Loucy (cell line): ENCODE measurements at regions not wholly inside any gene's neighbourhood (a gene's known extent, or its start where the extent isn't known, plus 50 kb on each side); places are given as distances from the start of the nearest gene placed in this dataset.

Experiments used
- H2AFZ ChIP-seq: fragments of 200-600 bp; sonication (generic); 2 replicates; pipeline ENCODE4 v1.6.0; 2016; ENCODE audit warnings: antibody characterized with exemption, mild to moderate bottlenecking, low read length, moderate library complexity
- H3F3A ChIP-seq: fragments of 200-600 bp; 2 replicates; pipeline ENCODE4 v1.6.0; 2016; ENCODE audit warnings: antibody characterized with exemption, low read depth, mild to moderate bottlenecking
- H3K27me3 ChIP-seq: fragments of 200-600 bp; sonication (generic); 2 replicates; pipeline ENCODE4 v1.6.1; 2014; ENCODE audit warnings: low read length, mild to moderate bottlenecking; ENCODE audit not compliant: insufficient read depth, poor library complexity, severe bottlenecking
- H3K36me3 ChIP-seq: fragments of 200-600 bp; sonication (generic); 2 replicates; pipeline ENCODE4 v1.6.1; 2016; ENCODE audit warnings: low read length; ENCODE audit not compliant: insufficient read depth
- H3K4me1 ChIP-seq: fragments of 200-600 bp; sonication (generic); 2 replicates; pipeline ENCODE4 v1.5.1; 2014; ENCODE audit warnings: low read length, mild to moderate bottlenecking; ENCODE audit not compliant: insufficient read depth, poor library complexity, severe bottlenecking
- H3K4me2 ChIP-seq: fragments of 200-600 bp; sonication (generic); 2 replicates; pipeline ENCODE4 v1.6.0; 2014; ENCODE audit warnings: antibody characterized with exemption, low read length, low read depth, mild to moderate bottlenecking; ENCODE audit not compliant: poor library complexity, severe bottlenecking
- H3K4me3 ChIP-seq: fragments of 200-600 bp; sonication (generic); 2 replicates; pipeline ENCODE4 v1.5.1; 2014; ENCODE audit warnings: low read length, mild to moderate bottlenecking, mixed read lengths; ENCODE audit not compliant: poor library complexity, severe bottlenecking
- H3K79me2 ChIP-seq: fragments of 200-600 bp; sonication (generic); 2 replicates; pipeline ENCODE4 v1.6.1; 2014; ENCODE audit warnings: low read length; ENCODE audit not compliant: insufficient read depth
- H3K9ac ChIP-seq: fragments of 200-600 bp; sonication (generic); 2 replicates; pipeline ENCODE4 v1.6.0; 2014; ENCODE audit warnings: mild to moderate bottlenecking, low read depth, low read length, moderate library complexity; ENCODE audit not compliant: poor library complexity, severe bottlenecking
- H3K9me2 ChIP-seq: fragments of 200-600 bp; sonication (generic); replicated peaks from 2 replicates; pipeline ENCODE4 v1.6.1; 2016; ENCODE audit warnings: low read depth, low read length, mixed read lengths
- H3K9me3 ChIP-seq: fragments of 200-600 bp; sonication (generic); 2 replicates; pipeline ENCODE4 v1.6.1; 2014; ENCODE audit warnings: mild to moderate bottlenecking, antibody characterized with exemption, low read length, low read depth; ENCODE audit not compliant: insufficient read depth
- H4K20me1 ChIP-seq: fragments of 200-600 bp; sonication (generic); 2 replicates; pipeline ENCODE4 v1.6.0; 2014; ENCODE audit warnings: antibody characterized with exemption, low read length, mild to moderate bottlenecking; ENCODE audit not compliant: insufficient read depth, poor library complexity, severe bottlenecking
- CTCF ChIP-seq: fragments of 200-600 bp; sonication (generic); conservative IDR thresholded peaks from 2 replicates; pipeline ENCODE4 v1.5.1; 2014; ENCODE audit warnings: mild to moderate bottlenecking, antibody characterized with exemption, low read length
- EZH2phosphoT487 ChIP-seq: fragments of 200-600 bp; IDR thresholded peaks from 2 replicates; pipeline ENCODE4 v1.6.1; 2018; ENCODE audit warnings: antibody characterized with exemption, mild to moderate bottlenecking, moderate library complexity, borderline replicate concordance

DNA sequence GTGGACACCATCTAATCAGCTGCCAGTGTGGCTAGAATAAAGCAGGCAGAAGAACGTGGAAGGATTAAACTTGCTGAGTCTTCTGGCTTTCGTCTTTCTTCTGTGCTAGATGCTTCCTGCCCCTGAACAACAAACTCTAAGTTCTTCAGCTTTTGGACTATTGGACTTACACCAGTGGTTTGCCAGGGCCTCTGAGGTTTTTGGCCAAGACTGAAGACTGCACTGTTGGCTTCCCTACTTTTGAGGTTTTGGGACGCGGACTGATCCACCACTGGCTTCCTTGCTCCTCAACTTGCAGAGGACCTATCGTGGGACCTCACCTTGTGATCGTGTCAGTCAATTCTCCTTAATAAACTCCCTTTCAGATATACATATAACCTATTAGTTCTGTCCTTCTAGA is 696.1 kb upstream of the NCAM2 start:
- no peak for TF ChIP-seq EZH2phosphoT487
- TF ChIP-seq CTCF: no peak
- Histone ChIP-seq H3K4me3 (no peak overlapping the region), H3K9ac (no peak overlapping the region), H3K36me3 (no peaks in the 10 kb centered on the region), H3K4me1 (no peaks in the 10 kb centered on the region), H3K27me3 (no peaks in the 10 kb centered on the region), H2AFZ (no peak overlapping the region), H4K20me1 (no peaks in the 10 kb centered on the region), H3K79me2 (no peaks in the 10 kb centered on the region), H3K9me2 (no peaks in the 10 kb centered on the region), H3F3A (no peaks in the 10 kb centered on the region), H3K9me3 (no peaks in the 10 kb centered on the region), H3K4me2 (no peak overlapping the region)

DNA sequence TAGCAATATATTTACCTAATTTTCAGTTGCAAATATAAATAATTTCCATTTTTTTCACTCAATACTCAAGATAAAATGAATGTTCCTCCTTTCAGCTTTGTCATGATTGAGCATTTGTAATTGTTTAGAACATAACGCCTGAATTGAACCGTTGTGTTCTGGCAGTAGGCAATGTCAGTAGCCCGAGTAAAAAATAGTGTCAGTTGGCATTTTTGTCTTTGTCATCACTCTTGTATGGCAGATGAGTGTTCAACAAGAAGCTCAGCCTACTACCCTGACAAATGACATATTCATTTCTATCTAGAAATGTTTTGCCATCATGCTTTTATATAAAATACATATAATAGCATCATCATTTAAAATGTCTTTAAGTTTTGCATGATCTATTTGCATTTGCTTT is 691.4 kb upstream of the NCAM2 start:
- TF ChIP-seq EZH2phosphoT487 (no peak), CTCF (no peak)
- Histone ChIP-seq H2AFZ (no peak overlapping the region), H3K79me2 (no peaks in the 10 kb centered on the region), H3K4me3 (no peak overlapping the region), H4K20me1 (no peaks in the 10 kb centered on the region), H3K36me3 (no peaks in the 10 kb centered on the region), H3K4me1 (no peaks in the 10 kb centered on the region), H3K9me2 (no peaks in the 10 kb centered on the region), H3K9ac (no peak overlapping the region), H3F3A (no peaks in the 10 kb centered on the region), H3K27me3 (no peaks in the 10 kb centered on the region), H3K4me2 (no peak overlapping the region), H3K9me3 (no peaks in the 10 kb centered on the region)

DNA sequence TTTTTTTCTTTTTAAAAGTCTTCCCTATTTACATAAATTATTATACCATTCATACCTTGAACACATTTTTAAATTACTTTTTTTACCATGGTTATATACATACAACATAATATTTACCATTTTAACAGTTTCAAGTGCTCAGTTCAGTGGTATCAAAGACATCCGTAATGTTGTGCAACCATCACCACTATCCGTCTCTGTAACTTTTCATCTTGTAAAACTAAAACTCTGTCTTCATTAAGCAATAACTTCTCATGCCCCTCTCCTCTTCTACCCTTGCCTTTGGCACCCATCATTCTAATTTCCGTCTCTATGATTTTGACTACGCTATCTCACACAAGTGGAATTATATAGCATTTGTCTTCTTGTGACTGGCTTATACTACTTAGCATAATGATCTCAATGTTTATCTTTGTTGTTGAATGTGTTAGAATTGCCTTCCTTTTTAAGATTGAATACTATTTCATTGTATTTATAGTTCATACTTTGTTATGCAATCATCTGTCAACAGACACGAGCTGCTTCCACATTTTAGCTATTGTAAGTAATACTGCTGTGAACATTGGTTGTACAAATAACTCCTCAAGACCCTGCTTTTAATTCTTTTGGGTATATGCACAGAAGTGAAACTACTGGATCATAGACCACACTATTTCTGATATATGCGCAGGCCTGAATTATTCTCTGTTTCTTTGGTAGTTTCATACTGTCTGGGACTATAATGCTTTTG is 689.5 kb upstream of the NCAM2 start:
- Histone ChIP-seq H3K9me2 (no peaks in the 10 kb centered on the region), H3K36me3 (no peaks in the 10 kb centered on the region), H3K9me3 (no peaks in the 10 kb centered on the region), H4K20me1 (no peaks in the 10 kb centered on the region), H3K27me3 (no peaks in the 10 kb centered on the region), H3K4me1 (no peaks in the 10 kb centered on the region), H3K79me2 (no peaks in the 10 kb centered on the region), H2AFZ (no peak overlapping the region), H3K4me2 (no peak overlapping the region), H3K4me3 (no peak overlapping the region), H3F3A (no peaks in the 10 kb centered on the region), H3K9ac (no peak overlapping the region)
- no peak for TF ChIP-seq EZH2phosphoT487
- TF ChIP-seq CTCF: no peak
